WTC11 (cell line): ENCODE measurements at regions not wholly inside any gene's neighbourhood (a gene's known extent, or its start where the extent isn't known, plus 50 kb on each side); places are given as distances from the start of the nearest gene placed in this dataset.

Source experiments
- ATAC-seq: fragments of 200-7000 bp; cut with Tn5 transposase; 2 replicates; pipeline ENCODE4 v1.10.0; 2021; ENCODE audit warnings: mild to moderate bottlenecking, moderate library complexity
- CTCF ChIA-PET: fragments of 300-600 bp; sonication (Branson Sonifier 250); formaldehyde crosslinking; loops from one replicate; lab custom pipeline; 2021; ENCODE audit warnings: antibody characterized with exemption; lab: Charles Lee
- POLR2A ChIA-PET: fragments of 350-600 bp; sonication (Branson Sonifier 250); formaldehyde crosslinking; loops from one replicate; lab custom pipeline; 2021; ENCODE audit warnings: antibody characterized with exemption; lab: Charles Lee
- DNase-seq: peaks from one replicate; pipeline ENCODE4 v3.0.0; 2021; ENCODE audit warnings: low spot score
- H3K27ac Mint-ChIP-seq: 2 replicates; pipeline ENCODE4 v1.8.0; 2021; ENCODE audit warnings: mixed read lengths
- H3K27me3 Mint-ChIP-seq: 2 replicates; pipeline ENCODE4 v1.8.0; 2021; ENCODE audit warnings: low read depth, mild to moderate bottlenecking, moderate library complexity, mixed read lengths
- H3K36me3 Mint-ChIP-seq: 2 replicates; pipeline ENCODE4 v1.8.0; 2021; ENCODE audit warnings: mixed read lengths
- H3K4me1 Mint-ChIP-seq: 2 replicates; pipeline ENCODE4 v1.8.0; 2022; ENCODE audit warnings: mixed read lengths
- H3K4me3 Mint-ChIP-seq: 2 replicates; pipeline ENCODE4 v1.8.0; 2021; ENCODE audit warnings: mild to moderate bottlenecking, moderate library complexity, mixed read lengths
- H3K9me3 Mint-ChIP-seq: 2 replicates; pipeline ENCODE4 v1.8.0; 2021; ENCODE audit warnings: mixed read lengths
- MYBL2 ChIP-seq: sonication (generic); formaldehyde crosslinking; IDR thresholded peaks from 2 replicates; pipeline ENCODE4 v1.8.1; 2023; ENCODE audit warnings: mild to moderate bottlenecking, moderate library complexity, missing genetic modification reagents
- NR3C1 ChIP-seq: sonication (generic); formaldehyde crosslinking; conservative IDR thresholded peaks from 2 replicates; pipeline ENCODE4 v1.8.1; 2023; ENCODE audit warnings: low read depth, mild to moderate bottlenecking, missing genetic modification reagents
- OVOL2 ChIP-seq: fragments of 250-450 bp; sonication (Bioruptor Pico); IDR thresholded peaks from 2 replicates; pipeline ENCODE4 v1.9.0; 2021; ENCODE audit warnings: mild to moderate bottlenecking, borderline replicate concordance
- PRDM15 ChIP-seq: sonication (generic); formaldehyde crosslinking; IDR thresholded peaks from 2 replicates; pipeline ENCODE4 v1.8.0; 2022; ENCODE audit warnings: missing genetic modification reagents
- PRRX2 ChIP-seq: fragments of 250-450 bp; sonication (Bioruptor Pico); IDR thresholded peaks from 2 replicates; pipeline ENCODE4 v1.8.0; 2021; ENCODE audit warnings: mild to moderate bottlenecking
- RELA ChIP-seq: sonication (generic); formaldehyde crosslinking; IDR thresholded peaks from 2 replicates; pipeline ENCODE4 v1.8.1; 2022; ENCODE audit warnings: missing genetic modification reagents, mild to moderate bottlenecking, borderline replicate concordance
- SMAD4 ChIP-seq: sonication (generic); formaldehyde crosslinking; IDR thresholded peaks from 2 replicates; pipeline ENCODE4 v1.8.0; 2022; ENCODE audit warnings: mild to moderate bottlenecking, missing genetic modification reagents
- SP1 ChIP-seq: sonication (generic); formaldehyde crosslinking; conservative IDR thresholded peaks from 2 replicates; pipeline ENCODE4 v1.8.1; 2022; ENCODE audit warnings: missing genetic modification reagents
- TCF7 ChIP-seq: sonication (generic); formaldehyde crosslinking; IDR thresholded peaks from 2 replicates; pipeline ENCODE4 v1.8.0; 2022; ENCODE audit warnings: mild to moderate bottlenecking, low read depth, missing genetic modification reagents, moderate library complexity
- TEAD1 ChIP-seq: sonication (generic); formaldehyde crosslinking; IDR thresholded peaks from 2 replicates; pipeline ENCODE4 v1.8.0; 2022; ENCODE audit warnings: mild to moderate bottlenecking, missing genetic modification reagents
- ZNF138 ChIP-seq: sonication (generic); formaldehyde crosslinking; conservative IDR thresholded peaks from 2 replicates; pipeline ENCODE4 v1.8.1; 2022; ENCODE audit warnings: mild to moderate bottlenecking, moderate library complexity, missing genetic modification reagents
- ZNF281 ChIP-seq: sonication (generic); formaldehyde crosslinking; IDR thresholded peaks from 2 replicates; pipeline ENCODE4 v1.8.0; 2023; ENCODE audit warnings: mild to moderate bottlenecking, missing genetic modification reagents
- ZNF512 ChIP-seq: sonication (generic); formaldehyde crosslinking; IDR thresholded peaks from 2 replicates; pipeline ENCODE4 v1.8.1; 2022; ENCODE audit warnings: missing genetic modification reagents, borderline replicate concordance
- TF ChIP-seq, protein P1 (sequence below): sonication (generic); formaldehyde crosslinking; conservative IDR thresholded peaks from 2 replicates; pipeline ENCODE4 v1.8.1; 2023; ENCODE audit warnings: mild to moderate bottlenecking, low read depth, missing genetic modification reagents, moderate library complexity

DNA sequence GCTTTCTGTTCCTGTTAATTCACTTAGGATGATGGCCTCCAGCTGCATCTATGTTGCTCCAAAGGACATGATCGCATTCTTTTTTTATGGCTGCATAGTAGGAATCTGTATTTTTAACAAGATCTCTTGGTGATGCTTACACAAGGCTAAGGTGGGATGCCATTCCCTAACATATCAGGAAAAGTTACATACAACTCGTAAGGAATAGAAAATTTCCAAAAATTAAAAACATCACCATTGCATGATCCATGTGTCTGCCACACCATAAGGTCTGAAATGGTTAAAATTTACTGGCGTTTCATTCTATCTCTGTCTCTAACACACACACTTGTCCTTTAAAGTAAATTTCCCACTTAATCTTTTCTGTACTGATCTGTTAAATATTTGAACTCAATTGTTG lies 608.4 kb downstream of the PRELID2 start:
- Mint-ChIP-seq H3K27me3 (no peaks in the 10 kb centered on the region), H3K36me3 (no peaks in the 10 kb centered on the region)
- no peak for TF ChIP-seq OVOL2 (CRISPR knock-in tag)
- no peak for TF ChIP-seq ZNF512 (CRISPR knock-in tag)
- no peak for TF ChIP-seq MYBL2 (CRISPR knock-in tag)
- TF ChIP-seq NR3C1 (CRISPR knock-in tag) = no peak
- no peak for TF ChIP-seq TCF7 (CRISPR knock-in tag)
- no peak for TF ChIP-seq RELA (CRISPR knock-in tag)
- TF ChIP-seq TEAD1 (CRISPR knock-in tag) = no peak
- no peak for TF ChIP-seq SP1 (CRISPR knock-in tag)
- TF ChIP-seq, protein P1, sequence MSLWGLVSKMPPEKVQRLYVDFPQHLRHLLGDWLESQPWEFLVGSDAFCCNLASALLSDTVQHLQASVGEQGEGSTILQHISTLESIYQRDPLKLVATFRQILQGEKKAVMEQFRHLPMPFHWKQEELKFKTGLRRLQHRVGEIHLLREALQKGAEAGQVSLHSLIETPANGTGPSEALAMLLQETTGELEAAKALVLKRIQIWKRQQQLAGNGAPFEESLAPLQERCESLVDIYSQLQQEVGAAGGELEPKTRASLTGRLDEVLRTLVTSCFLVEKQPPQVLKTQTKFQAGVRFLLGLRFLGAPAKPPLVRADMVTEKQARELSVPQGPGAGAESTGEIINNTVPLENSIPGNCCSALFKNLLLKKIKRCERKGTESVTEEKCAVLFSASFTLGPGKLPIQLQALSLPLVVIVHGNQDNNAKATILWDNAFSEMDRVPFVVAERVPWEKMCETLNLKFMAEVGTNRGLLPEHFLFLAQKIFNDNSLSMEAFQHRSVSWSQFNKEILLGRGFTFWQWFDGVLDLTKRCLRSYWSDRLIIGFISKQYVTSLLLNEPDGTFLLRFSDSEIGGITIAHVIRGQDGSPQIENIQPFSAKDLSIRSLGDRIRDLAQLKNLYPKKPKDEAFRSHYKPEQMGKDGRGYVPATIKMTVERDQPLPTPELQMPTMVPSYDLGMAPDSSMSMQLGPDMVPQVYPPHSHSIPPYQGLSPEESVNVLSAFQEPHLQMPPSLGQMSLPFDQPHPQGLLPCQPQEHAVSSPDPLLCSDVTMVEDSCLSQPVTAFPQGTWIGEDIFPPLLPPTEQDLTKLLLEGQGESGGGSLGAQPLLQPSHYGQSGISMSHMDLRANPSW = no peak
- TF ChIP-seq, all 79 proteins: peak for 0
- Mint-ChIP-seq H3K4me3 (no peak overlapping the region), H3K9me3 (no peaks in the 10 kb centered on the region; the same call in 1 of the 2 replicates), H3K4me1 (no peaks in the 10 kb centered on the region), H3K27ac (no peak overlapping the region)
- CTCF ChIA-PET = no interaction called here
- POLR2A ChIA-PET = no interaction called here
- DNase-seq (no peak), ATAC-seq (no peak)

- ATAC-seq (no peak), DNase-seq (no peak)
- no peak overlapping the region for H3K27ac Mint-ChIP-seq
- POLR2A ChIA-PET = no interaction called here
- no peak overlapping the region for H3K4me3 Mint-ChIP-seq
- TF ChIP-seq SMAD4 (no peak), ZNF138 (no peak), PRDM15 (no peak), ZNF281 (CRISPR knock-in tag) (no peak), PRRX2 (CRISPR knock-in tag) (no peak)
- TF ChIP-seq, all 79 proteins: peak for 0
- H3K4me1 Mint-ChIP-seq = no peaks in the 10 kb centered on the region
- CTCF ChIA-PET = no interaction called here
- H3K9me3 Mint-ChIP-seq = no peaks in the 10 kb centered on the region; the same call in 1 of the 2 replicates
- H3K36me3 Mint-ChIP-seq = no peaks in the 10 kb centered on the region
- H3K27me3 Mint-ChIP-seq = no peaks in the 10 kb centered on the region
Observed at GRCh38 chr5:145225529-145225928, 609.6 kb downstream of the PRELID2 start.
